Stimulated activated CD4-positive, alpha-beta T cell treated with anti-CD3 and anti-CD28 coated beads, TNF-alpha, amount 100 ng/mL, for 48 hours (primary cell): ENCODE measurements at regions not wholly inside any gene's neighbourhood (a gene's known extent, or its start where the extent isn't known, plus 50 kb on each side); places are given as distances from the start of the nearest gene placed in this dataset.
"Not testable (repeated sequence)": the region's sequence is repeated elsewhere in the genome, so short reads cannot be mapped to it uniquely, and the experiment has no call there.

Source experiments
- DNase-seq, 3 donors: peaks; one replicate each; pipeline ENCODE4 v3.0.0-alpha.2; 2020; ENCODE audit warnings: low read depth in 3 of 3

DNA sequence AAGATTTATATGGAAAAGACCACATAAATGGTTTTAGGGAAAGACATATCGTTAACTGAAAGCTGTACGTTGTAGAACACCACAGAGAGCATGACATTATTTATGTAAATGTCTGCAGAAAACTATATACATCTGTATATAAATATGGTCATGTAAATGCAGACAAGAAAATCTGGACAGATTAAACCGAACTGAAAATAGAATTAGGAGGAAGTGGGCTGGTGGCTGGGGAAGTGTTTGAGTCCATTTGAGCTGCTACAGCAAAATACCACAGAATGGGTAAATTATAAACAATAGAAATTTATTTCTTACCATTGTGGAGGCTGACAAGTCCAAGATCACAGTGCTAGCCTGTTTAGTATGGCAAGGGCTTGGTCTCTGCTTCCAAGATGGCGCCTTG lies 56.3 kb upstream of the USP6NL start:
- no peak for DNase-seq

DNA sequence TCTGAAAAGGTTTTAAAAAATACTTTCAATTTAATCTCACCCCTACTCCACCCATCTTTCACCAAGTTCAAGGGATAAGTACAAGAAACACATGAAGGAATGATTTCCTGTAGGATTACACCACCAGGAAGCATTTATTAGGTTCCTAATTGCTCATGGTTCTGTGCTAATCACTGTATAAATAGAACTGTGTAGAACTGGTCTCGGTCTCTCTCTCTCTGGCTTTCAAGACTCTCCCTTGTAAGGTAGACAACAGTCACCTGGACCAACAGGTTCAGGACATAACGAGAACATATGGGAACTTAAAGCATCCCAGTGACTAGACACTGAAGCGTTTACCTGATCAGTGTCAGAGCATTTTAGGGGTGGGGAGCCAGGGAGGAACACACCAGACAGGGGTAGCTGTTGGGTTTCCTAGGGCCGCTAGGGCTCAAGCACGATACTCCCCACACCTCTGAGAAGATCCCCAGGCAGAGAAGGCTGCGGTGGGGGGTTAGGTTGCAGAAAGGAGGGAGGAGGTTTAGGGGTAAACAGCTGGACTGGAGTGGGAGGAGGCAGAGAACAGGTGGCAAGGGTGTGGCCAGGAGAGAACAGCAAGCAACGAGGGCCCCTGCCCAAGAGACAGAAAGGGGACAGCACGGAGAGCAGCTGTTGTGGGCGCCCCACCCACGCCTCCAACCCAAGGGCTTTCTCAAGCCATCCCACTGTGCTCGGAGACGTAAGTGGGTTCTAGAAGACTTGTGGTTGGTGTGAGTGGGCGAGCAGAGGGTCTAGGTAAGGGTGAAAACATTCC lies 52.5 kb upstream of the USP6NL start:
- DNase-seq = no peak

DNA sequence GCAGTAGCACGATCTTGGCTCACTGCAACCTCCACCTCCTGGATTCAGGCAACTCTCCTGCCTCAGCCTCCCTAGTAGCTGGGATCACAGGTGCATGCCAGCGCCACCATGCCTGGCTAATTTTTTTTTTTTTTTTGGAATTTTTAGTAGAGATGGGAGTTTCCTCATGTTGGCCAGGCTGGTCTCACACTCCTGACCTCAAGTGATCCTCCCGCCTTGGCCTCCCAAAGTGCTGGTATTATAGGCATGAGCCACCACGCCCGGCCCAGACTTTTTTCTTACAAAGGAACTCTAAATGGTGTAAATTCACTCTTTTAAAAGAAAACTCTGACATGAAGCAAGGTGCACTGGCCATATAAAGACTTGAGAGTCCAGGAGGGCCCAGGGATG lies 51.7 kb upstream of the USP6NL start:
- DNase-seq = not testable (repeated sequence)

DNA sequence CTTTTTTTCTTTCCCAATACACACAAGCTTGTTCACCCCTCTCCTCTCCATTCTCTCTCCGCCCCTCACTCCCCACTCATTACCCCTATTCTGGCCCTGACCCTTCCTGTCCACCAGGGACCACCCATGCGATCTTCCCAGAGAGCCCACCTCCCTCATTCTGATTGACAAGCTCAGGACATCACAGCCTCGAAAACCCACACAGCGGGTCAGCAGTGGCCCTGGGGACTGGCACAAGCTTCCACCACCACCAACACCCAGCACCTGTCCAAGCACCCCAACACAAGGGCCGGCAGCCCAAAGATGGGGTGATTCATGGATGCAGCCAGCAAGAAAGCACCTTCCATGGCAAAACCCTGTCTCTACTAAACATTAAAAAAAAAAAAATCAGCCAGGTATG lies 50.0 kb upstream of the USP6NL start:
- DNase-seq = no peak
